ENCODE measurements at regions not wholly inside any gene's neighbourhood (a gene's known extent, or its start where the extent isn't known, plus 50 kb on each side); places are given as distances from the start of the nearest gene placed in this dataset.

GRCh38 chr10:2850202-2850601 lies 217.1 kb upstream of the PFKP start:
- no peak for DNase-seq

- no peak for DNase-seq
Measured at GRCh38 chr10:2844925-2845324, 222.4 kb upstream of the PFKP start.

DNA sequence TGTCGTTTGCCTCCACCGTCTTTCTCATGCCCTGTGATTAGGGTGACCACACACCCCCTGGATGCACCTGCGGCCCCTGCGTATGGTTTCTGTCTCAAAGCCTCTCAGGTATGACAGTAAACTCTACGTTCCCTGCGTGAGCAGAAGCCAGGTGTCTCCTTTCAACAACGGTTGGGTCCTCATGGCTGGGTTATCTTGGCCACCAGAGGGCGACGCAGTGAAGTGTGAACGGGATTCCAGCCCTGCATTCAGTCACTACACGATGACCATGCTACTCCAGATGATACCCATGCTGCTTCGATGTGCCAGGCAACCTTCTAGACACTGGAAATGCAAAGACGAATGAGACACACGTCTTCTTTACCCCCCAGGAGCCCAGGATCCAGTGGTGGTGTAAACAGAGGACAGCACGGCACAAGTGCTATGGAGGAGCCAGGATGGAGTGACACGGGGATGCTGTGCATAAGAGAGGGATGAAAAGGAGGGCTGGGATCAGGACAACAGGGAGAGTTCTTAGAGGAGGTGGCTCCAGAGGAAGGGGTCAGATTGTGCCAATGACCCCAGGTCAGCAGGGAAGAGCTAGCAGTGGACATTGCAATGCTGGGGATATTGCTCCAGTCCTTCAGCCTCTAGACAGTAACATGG lies 228.1 kb upstream of the PFKP start:
- DNase-seq = peak; percentile 26

- DNase-seq = no peak
Measured at GRCh38 chr10:2837674-2838073, 229.7 kb upstream of the PFKP start.

GRCh38 chr10:2836921-2837662 lies 230.3 kb upstream of the PFKP start:
- no peak for DNase-seq

GRCh38 chr10:2834214-2834613 lies 233.1 kb upstream of the PFKP start:
- DNase-seq = no peak

DNA sequence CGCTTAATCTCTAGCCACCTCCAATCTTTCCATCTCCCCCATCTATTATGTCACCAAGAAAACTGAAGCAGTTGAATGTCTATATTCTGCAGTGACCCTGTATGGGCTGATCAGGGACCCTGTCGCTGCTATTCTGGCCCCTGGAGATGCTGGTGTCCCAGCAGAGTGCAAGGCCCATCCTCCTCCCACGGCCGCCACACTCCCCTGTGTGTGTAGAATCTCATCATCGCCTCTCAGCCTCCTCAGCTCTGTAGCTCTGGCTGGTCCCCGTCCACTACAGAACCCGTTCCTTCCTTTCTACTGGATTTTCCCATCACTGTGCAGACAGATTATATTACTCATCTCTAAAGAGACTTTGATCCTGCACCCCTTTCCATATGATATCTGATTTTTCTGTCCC lies 235.8 kb upstream of the PFKP start:
- DNase-seq = no peak

DNA sequence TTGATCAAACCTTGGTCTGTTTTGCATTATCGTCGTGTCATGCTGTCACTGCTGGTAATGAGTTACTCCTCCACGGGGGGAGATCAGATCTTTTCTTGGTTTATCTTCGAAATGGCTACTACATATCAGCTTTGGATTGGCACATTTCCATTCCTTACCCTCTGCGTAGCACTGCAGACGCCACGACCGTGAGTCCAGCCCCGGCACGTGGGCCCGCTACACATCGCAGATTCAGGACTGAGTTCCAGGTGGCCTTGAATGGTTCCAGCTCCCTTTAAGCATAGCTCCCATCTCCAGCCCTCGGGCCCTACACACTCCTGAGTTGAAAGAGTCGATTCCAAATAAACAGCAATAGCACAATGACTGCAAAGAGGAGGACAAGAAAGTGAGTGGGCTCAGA lies 238.6 kb upstream of the PFKP start:
- DNase-seq = no peak

DNA sequence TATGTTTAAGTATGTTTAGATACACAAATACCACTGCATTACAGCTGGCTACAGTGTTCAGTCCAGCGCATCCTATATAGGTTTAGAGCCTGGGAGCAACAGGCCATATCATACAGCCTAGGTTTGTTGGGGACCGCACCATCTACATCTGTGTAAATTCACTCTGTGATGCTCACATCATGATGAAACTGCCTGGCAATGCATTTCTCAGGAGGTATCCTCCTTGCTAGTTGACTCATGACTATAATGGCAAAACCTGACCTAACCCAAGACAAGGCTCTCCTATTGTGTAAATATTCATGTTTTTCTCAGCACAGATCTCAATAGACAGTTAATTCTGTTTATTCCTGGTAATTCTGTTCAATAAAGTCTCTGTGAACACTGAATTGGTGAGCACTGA lies 240.7 kb upstream of the PFKP start:
- DNase-seq = no peak

DNA sequence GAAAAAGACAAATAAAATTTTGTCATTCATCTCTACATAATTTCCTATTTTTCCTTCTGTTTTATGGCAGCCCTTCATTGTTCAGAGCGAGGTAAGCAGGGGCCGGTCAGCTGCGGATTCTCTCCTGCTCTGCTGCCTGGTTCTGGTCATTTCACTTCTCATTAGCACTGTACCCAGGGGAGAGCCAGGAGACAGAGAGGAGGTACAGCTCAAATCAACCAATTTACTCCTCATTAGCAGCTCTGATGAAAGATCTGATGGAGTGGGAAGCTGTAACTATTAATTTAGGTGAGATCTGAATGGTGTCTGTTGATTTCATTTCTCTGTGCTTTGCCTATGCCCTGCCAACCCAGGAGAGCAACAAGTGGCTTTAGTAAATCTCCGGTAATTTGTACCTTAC lies 241.5 kb upstream of the PFKP start:
- DNase-seq = no peak

- no peak for DNase-seq
Measured at GRCh38 chr10:2817940-2818636, 249.3 kb upstream of the PFKP start.

- no peak for DNase-seq
Measured at GRCh38 chr10:2813693-2814092, 253.7 kb upstream of the PFKP start.

- DNase-seq = no peak
Measured at GRCh38 chr10:2813286-2813685, 254.1 kb upstream of the PFKP start.

GRCh38 chr10:2812631-2813030 lies 254.7 kb upstream of the PFKP start:
- no peak for DNase-seq

- DNase-seq = no peak
Measured at GRCh38 chr10:2800178-2800577, 267.2 kb upstream of the PFKP start.

DNA sequence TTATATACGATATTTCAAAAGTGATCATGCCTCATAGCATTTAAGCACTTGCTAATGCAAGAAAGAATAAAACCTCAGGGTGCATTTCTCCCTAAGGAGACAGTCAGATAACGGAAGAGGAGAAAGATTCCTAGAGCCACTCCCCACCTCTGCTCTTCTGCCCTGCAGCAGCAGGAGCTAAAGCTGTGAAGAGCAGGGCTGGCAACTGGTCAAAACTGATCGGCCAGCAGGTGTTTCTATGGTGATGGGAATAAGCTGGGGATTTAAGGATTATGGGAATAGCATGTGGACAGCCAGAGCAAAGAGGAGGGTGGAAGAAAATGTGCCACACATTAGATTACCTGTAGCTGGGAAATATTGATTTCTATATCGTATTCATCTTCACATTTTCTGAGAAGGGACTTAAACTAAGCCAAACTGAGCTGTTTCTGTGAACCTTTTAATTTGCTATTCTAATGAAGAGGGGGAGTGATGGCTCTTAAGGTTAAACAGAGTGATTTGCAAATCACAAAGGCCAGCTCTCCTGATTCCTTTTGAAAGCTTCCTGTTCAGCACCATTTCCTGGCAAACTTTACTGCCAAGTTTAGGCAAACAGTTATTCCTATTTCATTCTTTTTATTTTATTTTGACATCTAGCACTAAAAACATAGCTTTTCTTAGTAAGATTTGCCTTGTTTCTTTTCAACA lies 268.9 kb upstream of the PFKP start:
- no peak for DNase-seq

GRCh38 chr10:2791774-2792443 lies 275.4 kb upstream of the PFKP start:
- DNase-seq = peak; percentile 12

DNA sequence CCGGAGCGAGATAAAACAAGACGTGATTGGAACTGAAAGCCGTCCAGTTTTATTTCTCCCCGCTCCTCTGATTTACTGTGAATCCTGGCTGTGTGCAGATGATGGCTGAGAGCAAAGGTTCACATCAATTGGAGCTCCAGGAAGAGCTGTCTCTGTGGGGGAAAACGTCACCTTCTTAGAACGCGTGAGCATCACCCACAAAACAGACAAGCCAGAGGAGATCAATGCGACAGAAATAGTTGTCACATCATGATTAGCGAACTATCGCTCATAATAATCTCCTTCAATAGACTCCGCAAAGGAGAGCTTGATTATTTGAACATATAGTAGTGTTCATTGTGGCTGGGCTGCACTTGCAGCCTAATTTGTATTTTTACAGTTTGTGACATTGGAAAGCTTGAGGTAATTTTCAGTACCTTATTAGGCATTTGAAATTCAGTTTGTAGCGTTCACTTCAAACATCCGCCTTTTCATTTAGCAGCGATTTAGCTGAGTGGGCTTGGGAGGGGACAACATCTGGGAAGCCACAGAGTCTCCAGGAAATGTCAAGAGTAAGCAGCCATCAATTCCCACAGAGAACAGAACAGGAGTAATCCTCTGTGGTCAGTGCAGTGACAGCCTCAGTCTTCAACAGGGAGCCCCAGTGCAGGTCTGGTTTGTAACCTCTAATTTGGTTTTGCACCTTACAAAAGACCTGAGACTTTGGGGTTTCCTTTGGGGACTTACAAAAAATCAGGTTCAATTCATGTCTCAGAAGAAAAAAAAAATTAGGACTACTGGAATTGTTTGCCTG lies 276.8 kb upstream of the PFKP start:
- DNase-seq = no peak

GRCh38 chr10:2786251-2786650 lies 281.1 kb upstream of the PFKP start:
- no peak for DNase-seq

DNA sequence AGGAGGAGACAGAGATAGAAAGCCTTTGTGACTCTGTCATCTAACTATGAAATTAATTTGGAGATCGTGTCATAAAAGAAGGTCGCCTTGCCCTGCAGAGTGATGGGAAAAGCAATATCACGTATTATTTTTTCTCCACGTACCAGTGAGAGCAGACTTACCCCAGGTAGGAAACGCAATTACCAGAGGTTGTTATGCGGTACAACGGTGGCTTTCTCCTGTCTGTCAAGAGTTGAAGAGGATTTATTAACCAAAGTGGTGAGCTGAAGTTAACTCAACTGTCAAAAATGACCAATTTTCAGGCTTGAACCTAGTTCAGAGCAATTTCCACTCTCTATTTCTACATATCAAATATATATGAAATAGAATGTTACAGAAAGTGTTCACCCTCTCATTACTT lies 282.6 kb upstream of the PFKP start:
- DNase-seq = no peak

- DNase-seq = no peak
Measured at GRCh38 chr10:2782950-2783349, 284.4 kb upstream of the PFKP start.

GRCh38 chr10:2782265-2782664 lies 285.1 kb upstream of the PFKP start:
- DNase-seq = no peak
